ENCODE measurements at regions not wholly inside any gene's neighbourhood (a gene's known extent, or its start where the extent isn't known, plus 50 kb on each side); places are given as distances from the start of the nearest gene placed in this dataset.
"Not testable (repeated sequence)": the region's sequence is repeated elsewhere in the genome, so short reads cannot be mapped to it uniquely, and the experiment has no call there.

GRCh38 chr4:57832083-57832482, 721.9 kb upstream of the IGFBP7 start:
- no peak for DNase-seq

DNA sequence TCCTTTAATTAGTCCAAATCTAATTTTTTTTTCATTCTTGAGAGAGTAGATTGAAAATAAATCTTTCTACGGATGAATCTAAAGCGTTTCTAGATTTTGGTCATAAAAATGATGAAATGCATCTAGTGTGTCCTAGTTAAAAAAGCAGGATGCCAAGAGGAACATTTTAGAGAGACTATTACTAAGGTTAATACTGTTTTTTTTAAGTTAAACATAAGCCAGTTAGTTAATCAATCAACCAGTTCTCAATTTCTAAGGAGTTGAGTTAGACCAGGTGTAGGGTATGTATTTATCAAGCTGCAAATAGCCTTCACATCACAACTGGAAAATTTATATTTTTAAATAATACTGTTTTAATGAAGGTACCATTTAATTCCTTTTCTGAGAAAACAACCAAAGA, 679.5 kb upstream of the IGFBP7 start:
- DNase-seq = no peak

DNA sequence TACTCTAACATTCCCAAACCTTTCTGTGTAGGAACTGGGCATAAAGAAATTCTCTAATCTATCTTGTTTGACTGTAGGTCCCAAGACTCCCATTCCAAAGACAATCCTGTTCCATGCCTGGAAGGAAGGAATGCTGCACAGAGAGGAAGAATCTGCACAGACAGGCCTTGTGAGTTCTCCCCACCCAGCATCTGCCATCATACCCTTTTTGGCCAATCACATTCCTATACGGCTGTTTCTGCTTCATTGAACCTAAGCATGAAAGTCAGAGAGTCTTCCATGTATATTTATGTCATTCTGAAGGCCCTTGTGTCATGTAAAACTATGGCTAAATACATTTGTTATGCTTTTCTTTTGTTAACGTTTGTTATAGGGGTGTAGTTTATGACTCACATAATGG, 667.7 kb upstream of the IGFBP7 start:
- no peak for DNase-seq

DNA sequence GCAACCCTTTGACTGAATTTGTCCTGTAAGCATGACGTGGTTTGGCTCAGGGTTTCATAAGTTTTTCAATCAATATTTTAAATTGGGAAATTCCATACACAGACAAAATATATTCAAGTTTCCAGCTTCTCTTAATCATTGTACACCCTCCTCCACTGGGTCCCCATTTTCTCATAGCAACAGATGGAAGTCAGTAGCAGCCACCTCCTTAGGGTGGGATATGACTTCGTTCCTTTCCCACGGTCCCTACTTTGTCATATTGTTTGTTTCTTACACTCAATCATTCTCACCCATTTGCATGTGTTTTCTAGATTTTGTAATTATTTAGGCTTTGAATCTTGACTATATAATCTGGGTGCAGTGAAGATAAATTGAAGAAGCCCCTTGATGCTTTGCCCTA, 664.5 kb upstream of the IGFBP7 start:
- DNase-seq = no peak

DNA sequence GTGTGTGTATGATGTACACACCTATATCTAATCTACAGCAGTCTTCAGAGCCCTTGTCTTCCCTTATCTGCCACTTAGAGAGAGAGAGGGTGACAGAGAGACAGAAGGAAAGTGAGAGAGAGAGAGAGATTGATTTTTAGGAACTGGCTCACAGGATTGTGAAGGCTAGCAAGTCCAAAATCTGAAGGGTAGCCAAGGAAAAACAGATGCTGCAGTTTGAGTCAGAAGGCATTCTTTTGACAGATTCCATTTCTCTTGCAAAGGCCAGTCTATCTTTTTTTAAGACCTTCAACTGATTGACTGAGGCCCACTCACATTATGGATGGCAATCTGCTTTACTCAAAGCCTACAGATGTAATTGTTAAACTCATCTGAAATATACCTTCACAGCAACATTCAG, 664.0 kb upstream of the IGFBP7 start:
- DNase-seq = no peak

DNA sequence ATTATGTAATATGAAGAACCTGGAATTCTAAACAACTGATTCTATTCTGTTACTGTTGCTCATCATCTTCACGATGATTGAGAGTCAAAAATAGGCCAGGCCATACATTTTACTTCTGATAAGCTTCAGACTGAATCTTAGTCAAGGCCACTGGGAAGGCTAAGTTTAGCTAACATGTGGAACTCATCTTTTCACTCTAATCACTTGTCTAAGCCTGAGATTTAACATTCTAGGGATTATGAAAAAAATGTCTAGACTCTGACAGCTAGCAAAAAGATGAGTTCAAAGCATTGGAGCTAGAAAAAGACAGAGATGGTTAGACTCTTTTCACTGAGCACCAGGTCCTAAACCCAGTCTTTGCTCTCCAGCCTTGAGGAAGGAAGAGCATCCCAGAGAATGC, 656.2 kb upstream of the IGFBP7 start:
- DNase-seq = no peak

- no peak for DNase-seq
Observed at GRCh38 chr4:57764856-57765255, 654.7 kb upstream of the IGFBP7 start.

GRCh38 chr4:57763070-57763469, 652.9 kb upstream of the IGFBP7 start:
- peak; percentile 76 for DNase-seq

DNA sequence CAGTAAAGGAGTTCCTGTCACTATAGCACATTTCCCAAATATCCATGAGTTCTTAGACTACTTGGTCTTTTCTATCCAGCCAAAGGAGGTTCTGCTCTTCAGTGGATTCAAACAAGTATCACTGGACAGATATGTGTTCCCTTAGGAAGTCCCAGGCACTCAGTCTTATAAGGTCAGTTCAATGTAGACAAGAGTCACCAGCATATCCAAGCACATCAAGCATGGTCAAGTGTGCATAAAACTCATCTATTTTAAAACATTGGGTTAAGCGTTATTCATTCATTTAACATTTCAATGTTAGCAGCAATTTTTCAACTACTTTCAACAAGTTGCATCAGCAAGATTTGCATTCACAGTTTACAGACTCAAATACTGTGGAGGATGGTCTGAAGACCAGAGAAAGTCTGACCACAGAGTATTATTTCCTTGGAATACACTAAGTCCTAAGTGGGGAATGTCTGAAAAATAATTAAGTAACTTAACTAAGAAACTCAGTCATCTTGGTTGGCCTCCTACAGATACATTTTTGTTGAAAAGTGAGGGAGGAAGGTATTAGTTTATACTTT, 630.5 kb upstream of the IGFBP7 start:
- DNase-seq = peak; percentile 71

- DNase-seq = no peak
Observed at GRCh38 chr4:57736781-57737180, 626.6 kb upstream of the IGFBP7 start.

GRCh38 chr4:57734104-57734670, 624.0 kb upstream of the IGFBP7 start:
- no peak for DNase-seq

GRCh38 chr4:57729775-57730570, 619.8 kb upstream of the IGFBP7 start:
- DNase-seq = not testable (repeated sequence)

DNA sequence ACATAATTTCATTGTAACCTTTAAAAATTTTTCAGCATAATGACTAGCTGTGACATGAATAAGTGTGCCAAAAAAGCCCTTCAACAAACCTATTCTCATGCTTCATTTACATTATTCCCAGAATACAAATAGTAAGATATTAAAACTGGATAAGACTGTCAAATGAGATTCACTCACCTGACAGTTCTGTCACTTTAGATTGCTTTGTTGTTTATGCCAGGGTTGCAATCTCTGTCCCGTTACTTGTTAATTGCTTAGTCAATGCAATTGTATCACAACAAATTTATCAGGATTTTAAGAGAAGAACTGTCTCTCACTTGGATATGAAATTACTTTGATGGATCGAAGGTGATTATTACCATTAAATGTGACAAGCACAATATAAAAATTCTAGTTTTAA, 616.0 kb upstream of the IGFBP7 start:
- DNase-seq = no peak

DNA sequence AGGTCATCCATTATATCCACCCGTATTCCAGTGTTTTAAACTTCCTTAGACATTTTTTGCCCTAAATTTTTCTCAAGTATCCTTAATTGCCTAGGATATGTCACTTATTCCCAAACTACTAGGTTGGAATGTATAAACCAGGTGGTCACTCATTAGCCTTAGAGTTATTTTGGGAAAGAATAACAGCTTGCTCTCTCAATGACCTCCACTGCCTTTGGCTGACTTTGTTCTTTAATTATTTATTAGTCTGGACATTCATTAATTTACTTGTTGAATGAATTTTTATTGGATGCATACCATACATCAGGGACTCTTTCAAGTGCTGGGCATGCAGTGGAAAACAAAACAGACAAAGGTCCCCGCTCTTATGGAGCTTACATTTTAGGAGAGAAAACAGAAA, 609.3 kb upstream of the IGFBP7 start:
- no peak for DNase-seq

- not testable (repeated sequence) for DNase-seq
Observed at GRCh38 chr4:57714313-57714712, 604.1 kb upstream of the IGFBP7 start.

- DNase-seq = no peak
Observed at GRCh38 chr4:57710053-57710452, 599.9 kb upstream of the IGFBP7 start.

DNA sequence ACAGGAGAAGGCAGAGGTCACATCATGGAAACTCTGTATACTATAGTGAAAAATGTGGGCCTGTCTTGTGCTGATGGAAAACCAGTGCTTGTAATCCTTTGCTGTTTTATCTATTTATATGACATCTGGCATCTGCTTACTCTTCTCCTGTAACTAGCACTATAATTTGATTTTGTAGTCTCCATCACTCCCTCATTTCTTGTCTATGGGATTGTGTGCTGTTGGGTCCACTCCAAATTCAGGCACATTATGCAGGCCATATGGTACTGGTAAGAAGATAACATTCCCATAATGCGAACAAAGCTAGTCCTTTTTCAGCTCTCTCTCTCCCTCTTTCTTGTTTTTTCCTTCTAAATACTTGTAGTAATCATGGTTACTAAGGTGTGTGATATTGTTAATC, 581.2 kb upstream of the IGFBP7 start:
- no peak for DNase-seq

GRCh38 chr4:57689693-57690205, 579.6 kb upstream of the IGFBP7 start:
- DNase-seq = no peak

- DNase-seq = no peak
Observed at GRCh38 chr4:57682275-57682674, 572.1 kb upstream of the IGFBP7 start.

DNA sequence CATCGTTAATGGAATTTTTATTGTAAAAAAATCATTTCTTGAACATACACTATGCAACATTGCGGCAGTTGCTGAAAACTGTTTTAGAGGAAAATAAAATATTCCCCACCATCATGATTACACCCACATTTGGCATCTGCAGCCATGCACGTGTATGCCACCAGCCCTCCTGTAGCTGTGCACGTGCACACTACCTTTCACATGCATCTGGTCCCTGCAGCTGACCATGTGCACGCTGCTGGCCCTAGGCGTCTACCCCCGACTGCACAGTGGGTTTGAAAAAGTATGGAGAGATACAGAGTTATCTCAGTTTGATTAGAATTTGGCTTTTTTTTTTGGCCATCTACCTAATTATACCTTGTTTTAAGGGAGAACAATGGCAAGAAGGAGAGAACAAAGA, 569.8 kb upstream of the IGFBP7 start:
- DNase-seq = no peak

GRCh38 chr4:57676394-57676793, 566.2 kb upstream of the IGFBP7 start:
- no peak for DNase-seq

GRCh38 chr4:57672846-57673433, 562.8 kb upstream of the IGFBP7 start:
- DNase-seq = no peak

DNA sequence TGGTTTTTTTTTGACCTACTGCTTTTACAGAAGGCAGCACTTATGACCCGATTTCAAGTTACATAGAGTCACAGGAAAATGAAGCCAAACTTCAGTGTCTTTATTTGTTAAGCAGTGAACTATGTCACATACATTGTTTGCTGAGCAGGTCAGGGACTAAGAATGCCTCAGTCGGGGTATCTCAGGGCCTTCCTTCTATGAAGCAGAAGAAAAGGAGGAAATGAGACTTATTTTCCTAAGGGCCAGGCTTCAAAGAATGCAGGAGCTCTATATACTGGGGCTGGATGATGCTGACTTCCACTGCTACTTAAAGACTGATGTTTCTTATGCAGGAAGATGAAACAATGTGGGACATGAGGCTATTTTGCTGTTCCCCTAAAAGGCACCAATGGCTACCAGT, 558.4 kb upstream of the IGFBP7 start:
- DNase-seq = no peak

DNA sequence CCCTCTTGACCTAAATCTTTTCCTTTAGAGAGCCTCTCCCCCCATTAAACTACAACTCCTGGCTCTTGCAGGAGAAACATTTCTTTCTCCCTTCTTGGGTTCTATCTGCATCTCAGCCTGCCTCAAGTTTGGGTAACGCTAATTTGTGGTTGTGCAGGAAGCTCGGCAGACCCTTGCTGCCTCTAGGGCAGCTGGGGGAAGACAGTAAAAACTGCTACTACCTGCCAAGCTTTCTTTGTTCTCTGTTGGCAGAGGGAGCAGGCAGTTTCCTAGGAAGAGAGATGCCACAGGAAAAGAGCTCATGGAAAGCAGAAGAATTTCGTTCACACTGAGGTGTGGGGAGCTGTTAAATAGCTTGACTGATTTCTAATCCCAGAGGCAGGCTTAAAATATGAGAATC, 555.6 kb upstream of the IGFBP7 start:
- no peak for DNase-seq
